GM21576 (cell line): ENCODE measurements at regions not wholly inside any gene's neighbourhood (a gene's known extent, or its start where the extent isn't known, plus 50 kb on each side); places are given as distances from the start of the nearest gene placed in this dataset.

Experiments used
- ATAC-seq: cut with Tn5 transposase; IDR thresholded peaks from one replicate; pipeline ENCODE4 v1.9.1; 2021; ENCODE audit warnings: mild to moderate bottlenecking, moderate library complexity; ENCODE audit not compliant: unreplicated experiment

DNA sequence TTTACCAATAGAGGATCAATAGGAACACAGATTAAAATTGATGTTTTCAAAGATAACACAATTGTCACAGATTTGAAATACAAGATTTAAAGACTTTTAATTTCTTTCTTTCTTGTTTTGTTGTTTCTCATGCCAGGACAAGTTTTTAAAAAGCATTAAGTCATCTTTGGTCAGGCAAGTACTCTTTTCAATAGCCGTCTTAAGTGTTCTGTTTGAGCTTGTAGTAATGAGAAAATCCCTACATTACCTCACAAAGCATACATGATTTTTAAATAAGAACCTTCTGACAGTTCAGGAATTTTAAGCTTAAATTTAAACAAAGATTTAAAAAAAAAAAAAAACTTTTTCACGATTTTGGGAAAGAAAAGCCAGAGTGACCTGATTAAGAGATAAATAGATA is 216.3 kb upstream of the PRR20A start:
- no peak for ATAC-seq

DNA sequence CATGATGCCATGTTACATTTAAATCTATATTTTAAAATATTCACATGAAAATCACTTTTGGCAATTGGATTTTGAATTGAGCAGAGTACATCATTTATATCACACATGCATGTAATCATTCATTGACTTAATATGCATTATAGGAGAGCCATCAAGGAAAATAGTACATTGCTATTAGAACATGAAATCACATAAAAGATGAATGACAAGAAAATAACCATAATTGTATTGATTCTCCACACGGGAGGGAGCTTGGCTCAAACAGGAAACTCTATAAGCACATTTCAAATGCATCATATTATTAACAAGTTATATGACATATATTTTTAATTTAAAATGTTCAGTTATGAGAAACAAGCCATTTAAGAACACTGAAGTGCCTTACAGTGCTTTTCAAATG is 208.6 kb upstream of the PRR20A start:
- ATAC-seq = no peak

DNA sequence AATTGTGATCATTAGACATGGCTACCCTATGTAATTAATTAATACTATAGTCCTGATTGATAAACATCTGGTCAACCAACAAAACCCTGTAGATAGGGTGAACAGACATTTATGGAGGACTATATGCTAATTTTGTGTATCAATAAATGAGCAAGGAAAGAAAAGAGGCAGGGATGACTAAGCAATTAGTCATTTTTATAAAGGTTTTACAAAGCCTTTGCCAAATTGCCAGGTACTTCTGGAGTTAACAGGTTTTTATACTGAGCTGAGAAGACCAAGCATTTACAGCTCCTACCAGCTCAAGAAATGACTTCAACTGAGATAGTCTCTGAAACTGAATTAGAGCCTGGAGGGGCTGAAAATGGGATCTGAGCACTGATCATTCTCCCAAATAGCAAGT is 186.8 kb upstream of the PRR20A start:
- no peak for ATAC-seq

DNA sequence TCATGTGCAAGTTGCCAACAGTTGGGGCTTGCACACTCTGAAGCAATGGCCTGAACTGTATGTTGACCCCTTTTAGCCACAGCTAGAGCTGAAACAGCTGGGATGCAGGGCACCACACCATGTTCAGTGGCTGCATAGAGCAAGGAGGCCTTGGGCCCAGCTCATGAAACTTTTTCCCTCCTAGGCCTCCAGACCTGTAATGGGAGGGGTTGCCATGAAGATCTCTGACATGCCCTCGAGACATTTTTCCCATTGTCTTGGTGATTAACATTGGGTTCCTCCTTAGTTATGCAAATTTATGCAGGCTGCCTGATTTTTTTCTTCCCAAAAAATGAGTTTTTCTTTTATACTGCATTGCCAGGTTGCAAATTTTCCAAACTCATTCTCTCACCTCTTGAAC is 165.1 kb upstream of the PRR20A start:
- ATAC-seq = no peak

DNA sequence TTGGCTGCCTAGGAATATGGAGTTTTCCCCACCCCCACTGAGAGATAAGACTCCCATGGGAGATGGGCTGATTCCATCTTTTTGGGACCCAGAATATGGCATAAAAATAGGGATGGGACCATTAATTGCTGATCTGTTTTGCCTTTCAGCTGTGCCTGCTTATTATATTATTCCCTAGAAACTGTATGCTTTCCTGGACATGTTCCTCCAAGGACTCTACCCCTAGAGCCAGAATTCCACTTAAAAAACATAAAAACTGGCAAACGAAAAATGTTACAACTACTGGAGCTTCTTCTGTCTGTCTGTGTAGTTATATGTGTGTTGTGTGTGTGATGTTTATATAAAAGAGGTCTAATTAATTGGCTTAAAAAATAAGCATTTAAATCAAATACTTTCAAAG is 159.9 kb upstream of the PRR20A start:
- ATAC-seq = no peak

DNA sequence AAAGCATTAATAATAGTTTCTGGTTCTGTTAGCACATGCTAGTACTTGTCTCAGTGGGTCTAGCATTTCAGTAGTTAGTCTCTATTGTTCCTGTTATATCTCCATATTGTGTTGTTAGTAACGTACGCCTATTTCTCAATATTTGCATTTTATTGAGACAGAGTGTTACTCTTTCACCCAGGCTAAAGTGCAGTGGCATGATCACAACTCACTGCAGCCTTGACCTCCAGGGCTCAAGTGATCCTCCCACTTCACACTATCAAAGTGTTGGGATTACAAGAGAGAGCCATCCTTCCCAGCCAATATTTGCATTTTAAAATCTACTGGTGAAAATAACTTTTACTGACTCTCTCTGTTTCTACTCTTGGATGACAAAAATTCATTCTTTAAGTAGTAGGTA is 154.6 kb upstream of the PRR20A start:
- ATAC-seq = no peak

DNA sequence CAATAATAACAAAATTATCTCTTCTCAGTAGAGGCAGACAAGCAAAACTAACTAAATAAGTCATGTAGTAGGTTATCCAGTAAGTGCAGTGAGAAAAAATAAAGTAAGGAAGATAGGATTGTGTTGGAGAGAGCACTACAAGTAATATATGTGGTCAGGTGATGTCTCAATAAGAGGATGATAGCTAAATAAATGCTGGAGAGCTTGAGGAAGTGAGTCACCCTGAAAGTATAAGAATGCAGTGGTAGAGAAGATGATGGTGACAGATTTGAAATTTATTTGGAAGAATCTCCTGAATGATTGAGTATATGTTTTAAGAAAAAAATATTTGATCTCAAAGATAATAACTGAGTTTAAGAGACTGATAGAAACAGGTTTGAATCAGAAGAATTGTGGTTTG is 152.2 kb upstream of the PRR20A start:
- ATAC-seq = no peak

DNA sequence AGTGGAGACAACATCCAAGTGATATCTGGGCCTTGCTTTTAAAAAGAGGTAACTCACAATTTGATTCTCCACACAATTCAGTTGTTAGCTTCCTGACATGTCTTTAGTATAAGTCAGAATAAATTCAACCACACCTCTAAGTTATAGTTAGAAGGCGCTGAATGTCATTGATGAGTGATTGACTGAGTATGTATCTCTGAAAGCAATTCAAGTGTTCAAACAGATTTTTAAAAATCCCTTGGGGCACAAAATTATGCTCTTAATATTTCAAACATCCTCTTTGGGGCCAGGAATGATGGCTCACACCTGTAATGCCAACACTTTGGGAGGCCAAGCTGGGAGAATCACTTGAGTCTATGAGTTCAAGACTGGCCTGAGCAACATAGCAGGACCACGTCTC is 137.0 kb upstream of the PRR20A start:
- ATAC-seq = no peak

DNA sequence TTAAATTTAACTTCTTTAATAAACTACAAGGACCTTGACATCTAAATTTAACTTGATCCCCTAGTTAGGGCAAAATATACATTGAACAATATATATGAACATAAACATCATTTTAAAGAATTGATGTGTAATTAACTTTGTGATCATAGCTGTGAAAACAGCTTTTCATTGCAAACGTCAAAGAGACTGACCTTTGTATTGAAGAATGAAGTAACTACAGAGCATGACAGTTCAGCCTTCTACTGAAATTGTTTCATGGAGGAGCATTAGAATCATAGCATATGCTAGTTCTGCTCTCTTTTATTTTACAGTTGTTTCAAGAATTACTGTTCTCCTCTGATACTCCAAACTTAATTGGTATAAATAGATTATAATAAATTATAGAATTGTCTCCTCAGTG is 123.4 kb upstream of the PRR20A start:
- no peak for ATAC-seq

DNA sequence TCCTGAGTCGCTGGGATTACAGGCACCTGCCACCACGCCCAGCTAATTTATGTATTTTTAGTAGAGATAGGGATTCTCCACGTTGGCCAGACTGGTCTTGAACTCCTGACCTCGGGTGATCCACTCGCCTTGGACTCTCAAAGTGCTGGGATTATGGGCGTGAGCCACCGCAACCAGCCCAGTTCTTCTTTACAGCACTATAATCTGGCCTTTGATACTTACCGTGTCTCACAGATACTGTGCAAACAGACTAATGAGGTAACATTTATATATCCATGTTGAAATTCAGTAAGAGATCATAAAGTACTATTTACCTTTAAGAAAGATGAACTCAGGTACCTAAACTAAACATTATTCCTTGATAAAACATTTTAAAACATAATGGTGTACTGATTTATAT is 121.8 kb upstream of the PRR20A start:
- no peak for ATAC-seq

DNA sequence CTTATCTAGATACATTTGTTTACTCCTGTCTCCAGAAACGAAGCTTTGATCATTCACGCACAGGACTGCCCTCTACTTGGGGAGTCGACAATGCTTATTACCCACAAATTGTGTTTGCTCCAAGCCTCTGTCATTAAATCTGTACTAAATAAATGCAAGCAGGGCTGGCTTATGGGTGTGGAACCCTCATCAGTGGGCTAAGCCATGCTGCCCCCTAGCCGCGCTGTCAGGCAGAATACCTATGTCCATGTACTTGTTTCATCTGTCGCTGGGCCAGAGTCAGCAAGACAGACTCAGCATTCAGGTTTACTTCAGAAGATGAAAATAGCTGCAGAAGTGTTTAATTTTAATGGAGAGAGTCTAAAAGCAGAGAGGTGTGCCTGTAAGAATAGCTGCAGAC is 110.0 kb upstream of the PRR20A start:
- ATAC-seq = no peak

DNA sequence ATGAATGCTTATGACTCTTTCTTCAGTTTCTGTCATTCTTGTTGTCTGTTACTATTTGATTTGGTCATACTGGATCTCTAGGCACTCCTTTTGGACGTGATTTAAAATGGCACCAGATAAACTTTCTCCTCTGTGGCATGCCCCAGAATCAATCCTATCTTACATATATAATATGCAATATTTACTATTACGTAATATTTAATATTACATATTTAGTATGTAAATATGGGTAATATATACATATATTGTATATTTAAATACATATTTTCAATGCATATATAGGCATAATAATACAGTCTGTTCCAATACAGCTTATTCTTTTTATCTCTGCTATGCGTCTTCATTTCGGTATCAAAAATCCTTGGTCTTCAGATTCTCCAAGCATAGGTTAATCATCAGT is 104.4 kb upstream of the PRR20A start:
- no peak for ATAC-seq

DNA sequence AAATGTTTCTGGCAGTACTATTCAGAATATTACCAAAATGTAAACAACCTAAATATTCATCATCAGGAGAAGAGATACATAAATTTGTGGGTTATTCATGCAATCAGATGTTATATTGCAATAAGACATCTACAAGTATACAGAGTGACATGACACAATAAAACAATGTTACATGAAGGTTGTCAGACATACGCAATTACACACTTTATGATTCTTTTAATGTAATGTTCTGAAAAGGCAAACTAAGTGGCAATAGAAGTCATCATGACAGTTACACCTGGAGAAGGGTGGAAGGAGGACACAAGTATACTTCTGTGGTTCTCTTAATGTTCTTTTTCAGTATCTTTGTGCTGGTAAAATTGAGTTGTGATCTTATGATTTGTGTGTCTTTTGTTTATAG is 95.8 kb upstream of the PRR20A start:
- no peak for ATAC-seq

DNA sequence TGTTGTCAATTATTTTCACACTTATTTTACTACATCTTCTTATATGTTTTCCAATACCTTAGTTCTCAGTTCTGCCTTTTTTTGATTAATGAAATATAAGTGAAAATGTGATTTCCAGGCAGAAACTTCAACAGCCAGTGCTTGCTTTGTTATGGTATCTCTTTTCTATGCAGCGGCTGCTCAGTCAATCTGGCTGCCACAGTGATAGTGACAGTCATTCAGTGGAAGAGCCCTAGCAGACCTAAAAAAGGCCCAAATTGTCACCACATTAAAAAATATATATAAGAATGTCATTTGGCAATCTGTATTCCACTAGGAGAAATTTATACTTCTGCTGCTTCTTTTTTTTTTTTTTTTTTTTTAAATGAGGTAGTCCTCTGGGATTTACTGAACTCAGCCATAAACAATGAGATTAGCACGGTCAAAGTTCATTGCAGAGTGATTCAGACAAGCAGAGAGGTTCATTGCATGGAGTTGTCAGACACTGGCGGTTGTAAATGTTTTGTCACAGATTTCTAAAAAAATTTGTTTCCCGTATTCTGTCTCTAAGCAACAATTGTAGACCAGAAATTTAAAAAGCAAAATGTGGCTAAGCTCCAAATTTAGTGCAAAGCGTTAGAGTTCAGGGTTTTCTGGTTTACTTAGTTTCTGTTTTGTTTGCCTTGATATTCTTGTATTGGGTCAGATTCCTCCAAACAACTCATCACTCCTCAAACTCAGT is 94.7 kb upstream of the PRR20A start:
- ATAC-seq = no peak

DNA sequence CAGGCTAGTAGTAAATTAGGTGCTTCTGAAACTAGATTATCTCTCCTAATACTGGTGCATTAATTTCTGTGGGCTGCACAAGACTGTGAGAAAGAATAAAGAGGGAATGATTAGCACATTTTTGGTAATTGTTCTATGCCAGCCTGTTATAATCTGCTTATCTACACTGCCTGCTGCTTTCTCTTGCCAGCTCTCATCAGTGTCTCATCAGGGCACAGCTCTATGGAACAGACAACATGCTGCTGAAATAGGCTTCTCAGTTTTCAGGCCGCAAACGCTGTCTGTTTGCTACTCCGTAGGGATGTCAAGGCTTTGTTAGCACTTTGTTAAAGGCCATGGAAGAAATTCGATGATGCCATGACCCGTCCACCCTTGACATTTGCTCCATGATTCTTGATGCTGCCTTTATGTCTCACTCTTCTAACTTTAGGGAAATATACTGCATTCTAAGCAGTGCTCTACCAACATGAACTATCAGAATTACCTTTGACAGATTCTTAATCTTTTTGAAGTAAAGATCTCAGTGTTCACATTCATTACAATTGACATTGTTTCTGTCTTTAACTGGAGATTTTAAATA is 84.0 kb upstream of the PRR20A start:
- no peak for ATAC-seq

DNA sequence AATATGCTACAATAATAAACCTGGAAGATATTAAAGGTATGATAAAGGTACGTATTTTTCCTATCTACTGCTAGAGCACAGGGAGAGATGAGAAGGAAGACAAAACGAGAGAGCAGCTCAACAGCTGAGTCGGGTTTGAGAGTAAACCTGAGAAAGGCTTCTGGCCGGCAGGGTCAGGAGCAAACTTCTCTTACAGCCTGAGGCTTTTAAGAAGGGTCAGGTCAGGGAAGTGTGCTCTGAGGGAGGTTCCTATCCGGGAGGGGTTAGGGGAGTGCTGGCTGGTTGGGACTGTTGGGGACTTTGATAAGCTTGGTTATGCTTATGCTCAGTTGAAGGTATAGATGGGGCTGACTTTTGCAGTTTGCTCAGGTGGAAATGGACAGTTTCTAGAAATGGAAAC is 77.7 kb upstream of the PRR20A start:
- no peak for ATAC-seq

DNA sequence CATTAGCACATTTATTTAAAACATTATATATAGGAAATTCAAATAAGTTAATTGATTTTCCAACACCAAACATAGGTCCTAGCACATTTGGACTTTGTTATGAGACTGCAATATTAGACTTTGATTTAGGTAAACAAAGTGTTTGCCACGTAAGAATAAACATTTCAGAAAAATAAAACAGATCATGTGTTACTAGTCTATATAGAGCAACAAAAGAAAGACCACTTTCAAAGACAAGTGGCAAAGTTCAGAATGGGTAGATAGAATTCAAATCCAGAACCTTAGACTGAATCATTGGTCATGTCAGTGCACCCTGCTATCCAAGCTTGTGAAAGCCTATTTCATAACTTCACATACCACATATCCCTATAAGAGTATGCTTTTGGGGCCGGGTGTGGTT is 66.7 kb upstream of the PRR20A start:
- ATAC-seq = no peak

DNA sequence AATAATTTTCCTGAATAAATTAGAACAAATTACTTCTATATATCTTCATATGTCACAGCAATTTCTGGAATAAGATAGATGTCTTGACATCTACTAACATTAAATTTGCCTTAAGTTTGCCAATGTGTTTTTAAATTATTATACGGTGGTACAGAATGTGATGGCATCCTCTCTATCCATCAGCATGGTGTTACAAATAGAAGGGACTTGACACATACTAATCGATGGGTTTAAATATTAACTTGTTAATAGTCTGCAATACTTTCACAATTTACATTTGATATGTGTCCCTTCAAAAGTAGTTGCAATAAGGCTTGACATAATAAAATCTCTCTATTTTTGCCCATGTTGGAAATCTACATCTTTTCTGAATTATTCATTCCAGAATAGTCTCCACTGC is 65.1 kb upstream of the PRR20A start:
- no peak for ATAC-seq

DNA sequence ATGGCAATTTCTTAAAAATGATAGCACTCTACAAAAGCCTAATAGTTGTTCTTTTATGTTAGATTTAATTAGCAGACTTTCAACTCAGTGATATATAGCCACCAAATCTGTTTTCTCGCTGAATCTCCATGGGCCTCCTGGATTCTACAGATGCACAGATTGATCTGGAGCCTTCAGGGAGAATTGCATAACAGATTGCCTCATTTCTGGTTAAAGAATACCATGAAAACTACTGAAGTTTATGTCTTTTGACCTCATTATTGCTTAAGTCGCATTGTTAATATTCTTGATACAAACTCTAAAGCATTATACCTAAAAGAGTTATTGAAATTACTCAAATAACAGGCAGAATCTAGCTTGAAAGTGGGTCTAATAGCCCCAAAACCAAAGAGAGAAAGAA is 53.7 kb upstream of the PRR20A start:
- ATAC-seq = no peak
